ENCODE measurements at regions not wholly inside any gene's neighbourhood (a gene's known extent, or its start where the extent isn't known, plus 50 kb on each side); places are given as distances from the start of the nearest gene placed in this dataset.

- no peak overlapping the region for H3K27ac ChIP-seq
- TF ChIP-seq ZFX (IDR thresholded peaks at IDR 0.05; ENCODE audit: borderline replicate concordance) (no peak), CTCF (IDR thresholded peaks at IDR 0.05) (no peak)
Observed at GRCh38 chrX:120819126-120819525, 56.5 kb downstream of the CT47B1 start.

GRCh38 chrX:120813982-120814381 is 61.7 kb downstream of the CT47B1 start:
- no peak for TF ChIP-seq ZFX (IDR thresholded peaks at IDR 0.05; ENCODE audit: borderline replicate concordance)
- TF ChIP-seq CTCF (IDR thresholded peaks at IDR 0.05): no peak
- H3K27ac ChIP-seq: no peak overlapping the region

- H3K27ac ChIP-seq: no peak overlapping the region
- TF ChIP-seq ZFX (IDR thresholded peaks at IDR 0.05; ENCODE audit: borderline replicate concordance) (no peak), CTCF (IDR thresholded peaks at IDR 0.05) (no peak)
Observed at GRCh38 chrX:120801426-120801825, 74.2 kb downstream of the CT47B1 start.

GRCh38 chrX:120797188-120797851 is 78.3 kb downstream of the CT47B1 start:
- TF ChIP-seq ZFX (IDR thresholded peaks at IDR 0.05; ENCODE audit: borderline replicate concordance) (no peak), CTCF (IDR thresholded peaks at IDR 0.05) (no peak)
- no peak overlapping the region for H3K27ac ChIP-seq

GRCh38 chrX:120795301-120795700 is 80.4 kb downstream of the CT47B1 start:
- H3K27ac ChIP-seq: no peak overlapping the region
- TF ChIP-seq ZFX (IDR thresholded peaks at IDR 0.05; ENCODE audit: borderline replicate concordance) (no peak), CTCF (IDR thresholded peaks at IDR 0.05) (no peak)

- TF ChIP-seq ZFX (IDR thresholded peaks at IDR 0.05; ENCODE audit: borderline replicate concordance): no peak
- no peak for TF ChIP-seq CTCF (IDR thresholded peaks at IDR 0.05)
- no peak overlapping the region for H3K27ac ChIP-seq
Observed at GRCh38 chrX:120794525-120794975, 81.1 kb downstream of the CT47B1 start.

- TF ChIP-seq CTCF (IDR thresholded peaks at IDR 0.05) (no peak), ZFX (IDR thresholded peaks at IDR 0.05; ENCODE audit: borderline replicate concordance) (no peak)
- no peak overlapping the region for H3K27ac ChIP-seq
Observed at GRCh38 chrX:120793098-120793497, 82.6 kb downstream of the CT47B1 start.

All from 22Rv1 (cell line).